Activated naive CD8-positive, alpha-beta T cell treated with anti-CD3 and anti-CD28 coated beads, Interleukin-2, amount 10 ng/mL, durations not matched to agents 7 days and 5 days (primary cell): ENCODE measurements at regions not wholly inside any gene's neighbourhood (a gene's known extent, or its start where the extent isn't known, plus 50 kb on each side); places are given as distances from the start of the nearest gene placed in this dataset.

Experiments used
- ATAC-seq: fragments of 150-1000 bp; cut with Tn5 transposase; one replicate; pipeline ENCODE4 v1.10.0; 2021; ENCODE audit warnings: low read depth, moderate library complexity
- POLR2A ChIA-PET: fragments of 350-600 bp; sonication (Branson Sonifier 250); formaldehyde crosslinking; loops from one replicate; lab custom pipeline; 2021; ENCODE audit warnings: antibody characterized with exemption; lab: Charles Lee
- DNase-seq: peaks from one replicate; pipeline ENCODE4 v3.0.0; 2021
- H3K27ac Mint-ChIP-seq: one replicate; pipeline ENCODE4 v1.8.0; 2022; ENCODE audit warnings: mild to moderate bottlenecking, mixed read lengths
- H3K27me3 Mint-ChIP-seq: one replicate; pipeline ENCODE4 v1.8.0; 2022; ENCODE audit warnings: mild to moderate bottlenecking, moderate library complexity, mixed read lengths
- H3K36me3 Mint-ChIP-seq: one replicate; pipeline ENCODE4 v1.8.0; 2021; ENCODE audit warnings: mild to moderate bottlenecking, mixed read lengths
- H3K4me1 Mint-ChIP-seq: one replicate; pipeline ENCODE4 v1.8.0; 2021; ENCODE audit warnings: mixed read lengths
- H3K4me3 Mint-ChIP-seq: one replicate; pipeline ENCODE4 v1.8.0; 2022; ENCODE audit warnings: mild to moderate bottlenecking, moderate library complexity, mixed read lengths
- H3K9me3 Mint-ChIP-seq: one replicate; pipeline ENCODE4 v1.8.0; 2021; ENCODE audit warnings: mixed read lengths

DNA sequence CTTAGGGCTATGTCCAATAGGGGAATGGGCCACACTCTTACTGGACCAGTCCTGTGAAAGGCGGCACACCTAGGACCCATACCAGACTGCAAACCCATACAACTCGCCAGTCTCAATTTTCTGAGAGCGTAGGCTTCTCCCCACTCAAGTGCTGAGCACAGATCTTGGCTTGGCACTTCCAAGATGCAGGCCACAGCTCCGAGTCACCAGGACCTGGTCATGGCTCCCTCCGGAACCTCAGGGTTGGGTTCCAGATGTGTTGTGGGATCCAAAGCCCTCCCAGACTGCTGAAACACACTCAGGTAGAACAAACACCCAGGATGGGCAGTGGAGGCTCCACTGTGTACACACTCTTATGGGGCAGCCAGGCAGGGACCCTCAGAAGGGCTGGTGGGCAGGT is 103.3 kb downstream of the TMEM144 start:
- H3K4me1 Mint-ChIP-seq: no peaks in the 10 kb centered on the region
- no peak overlapping the region for H3K27ac Mint-ChIP-seq
- ATAC-seq (no peak), DNase-seq (no peak)
- no peaks in the 10 kb centered on the region for H3K36me3 Mint-ChIP-seq
- POLR2A ChIA-PET: no interaction called here
- H3K4me3 Mint-ChIP-seq: no peak overlapping the region
- H3K9me3 Mint-ChIP-seq: no peaks in the 10 kb centered on the region
- H3K27me3 Mint-ChIP-seq: no peaks in the 10 kb centered on the region

DNA sequence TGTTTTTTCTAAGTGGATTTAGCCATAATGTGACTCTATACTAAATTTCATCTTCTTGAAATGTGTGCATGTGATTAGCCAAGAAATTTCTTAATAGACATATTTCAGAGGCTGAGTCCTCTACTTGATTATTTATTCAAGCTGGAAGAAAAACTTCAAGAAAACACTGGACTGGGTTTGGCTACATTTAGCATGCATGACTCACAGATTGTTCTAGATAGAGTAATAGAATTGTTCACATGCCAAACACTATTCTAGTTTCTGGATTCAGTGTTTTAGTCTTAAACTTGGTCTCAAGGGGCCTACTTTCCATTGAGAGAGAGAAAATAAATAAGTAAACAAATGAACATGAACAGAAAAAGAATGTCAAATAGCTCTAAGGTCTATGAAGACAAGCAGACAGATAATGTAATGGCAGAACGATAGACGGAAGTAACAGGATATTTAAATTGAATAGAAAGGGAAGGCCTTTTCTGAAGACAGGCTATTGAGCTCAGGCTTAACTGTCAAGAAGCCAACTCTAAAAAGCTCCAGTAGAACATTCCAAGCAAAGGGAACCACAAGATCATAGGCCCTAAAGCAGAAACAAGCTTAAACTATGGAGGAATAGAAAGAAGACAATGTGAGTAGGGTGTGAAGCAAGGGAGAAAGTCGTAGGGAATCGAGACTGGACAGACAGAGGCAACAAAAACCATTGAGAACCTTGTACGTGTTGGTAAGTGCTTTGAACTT is 104.6 kb downstream of the TMEM144 start:
- no peak for ATAC-seq
- no peak for DNase-seq

DNA sequence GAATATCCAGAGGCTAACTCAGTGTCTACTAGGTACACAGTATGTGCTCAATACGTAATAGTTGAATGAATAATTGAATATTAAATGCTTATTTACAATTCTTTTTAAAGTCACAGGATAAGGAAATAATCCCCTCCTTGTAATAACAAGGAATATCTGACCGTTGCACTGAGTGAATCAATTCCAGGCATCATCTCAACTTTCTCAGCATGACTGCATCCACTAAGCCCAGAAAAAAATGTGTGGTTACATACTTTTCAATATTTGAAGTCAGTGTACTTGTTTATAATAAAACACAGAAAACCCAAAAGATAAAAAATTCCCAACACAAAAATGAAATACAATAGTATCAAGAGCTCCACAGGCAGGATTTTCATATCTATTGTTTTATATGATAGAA is 105.4 kb downstream of the TMEM144 start:
- Mint-ChIP-seq H3K27me3 (no peaks in the 10 kb centered on the region), H3K36me3 (no peaks in the 10 kb centered on the region), H3K4me1 (no peaks in the 10 kb centered on the region), H3K27ac (no peak overlapping the region), H3K9me3 (no peaks in the 10 kb centered on the region), H3K4me3 (no peak overlapping the region)
- ATAC-seq: no peak
- DNase-seq: no peak
- POLR2A ChIA-PET: no interaction called here

More for the DNA sequence above, 104.6 kb downstream of the TMEM144 start:
- Mint-ChIP-seq H3K9me3 (no peaks in the 10 kb centered on the region), H3K27me3 (no peaks in the 10 kb centered on the region), H3K36me3 (no peaks in the 10 kb centered on the region), H3K4me3 (no peak overlapping the region), H3K4me1 (no peaks in the 10 kb centered on the region), H3K27ac (no peak overlapping the region)
- POLR2A ChIA-PET: no interaction called here

DNA sequence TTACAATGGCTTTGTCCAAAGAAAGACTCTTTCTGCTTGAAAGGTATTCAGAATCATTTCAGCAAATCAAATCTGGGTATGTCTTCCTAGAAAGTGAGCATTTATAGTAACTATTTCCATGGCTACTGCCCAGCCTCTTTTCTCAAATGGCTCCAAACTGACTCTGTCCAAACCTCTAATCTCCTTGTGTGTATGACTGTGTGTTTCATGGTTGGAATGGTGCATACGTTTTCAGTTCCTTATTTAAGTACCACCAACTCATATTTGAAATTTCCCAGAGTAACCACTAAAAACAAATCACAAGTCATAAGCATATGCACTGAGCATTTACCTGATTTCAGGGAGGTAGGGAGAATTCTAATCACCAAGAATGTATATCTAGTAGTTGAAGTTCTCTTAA is 106.0 kb downstream of the TMEM144 start:
- Mint-ChIP-seq H3K27me3 (no peaks in the 10 kb centered on the region), H3K27ac (no peak overlapping the region), H3K36me3 (no peaks in the 10 kb centered on the region), H3K4me1 (no peaks in the 10 kb centered on the region), H3K4me3 (no peak overlapping the region), H3K9me3 (no peaks in the 10 kb centered on the region)
- DNase-seq (no peak), ATAC-seq (no peak)
- POLR2A ChIA-PET: no interaction called here

DNA sequence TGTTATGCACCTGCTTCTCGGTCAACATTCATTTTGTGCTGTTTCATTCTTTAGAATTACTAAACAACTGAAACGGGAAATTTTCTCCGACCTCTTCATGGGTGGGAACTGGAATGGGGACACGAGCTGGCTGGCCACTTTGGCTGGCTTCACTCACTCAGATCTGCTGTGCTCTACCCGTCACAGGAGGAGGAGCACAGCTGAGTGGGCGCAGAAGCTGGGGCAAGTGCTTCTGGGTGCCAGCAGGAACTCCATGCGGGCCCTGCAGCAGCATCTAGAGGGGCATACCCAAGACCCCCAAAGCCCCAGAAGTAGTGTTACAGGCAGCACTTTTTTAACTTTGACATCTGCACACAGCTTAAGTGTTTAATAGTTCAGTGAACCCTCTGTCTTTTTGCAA is 109.6 kb downstream of the TMEM144 start:
- H3K27me3 Mint-ChIP-seq: no peaks in the 10 kb centered on the region
- ATAC-seq (no peak), DNase-seq (no peak)
- no peaks in the 10 kb centered on the region for H3K36me3 Mint-ChIP-seq
- no peak overlapping the region for H3K4me3 Mint-ChIP-seq
- H3K9me3 Mint-ChIP-seq: no peaks in the 10 kb centered on the region
- no peak overlapping the region for H3K27ac Mint-ChIP-seq
- POLR2A ChIA-PET: no interaction called here
- no peaks in the 10 kb centered on the region for H3K4me1 Mint-ChIP-seq

DNA sequence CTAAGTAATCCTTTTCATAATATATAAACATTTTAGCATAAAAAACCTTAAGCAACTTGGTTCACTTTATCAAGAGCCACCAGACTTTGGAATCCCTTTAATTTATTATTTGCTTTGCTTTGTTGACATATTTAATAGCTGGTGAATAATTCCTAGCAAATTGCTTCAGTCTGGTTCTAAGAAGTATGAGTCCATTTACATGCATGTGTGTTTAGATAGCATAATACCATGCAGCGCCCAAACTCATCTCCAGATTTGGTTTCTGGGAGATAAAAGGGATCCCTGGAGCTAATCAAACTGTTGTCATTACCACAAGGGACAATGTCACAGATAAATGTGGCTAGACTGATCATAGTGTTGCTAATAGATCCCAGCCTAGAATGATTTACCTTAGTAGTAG is 111.8 kb downstream of the TMEM144 start:
- Mint-ChIP-seq H3K9me3 (no peaks in the 10 kb centered on the region), H3K4me3 (no peak overlapping the region), H3K27ac (no peak overlapping the region), H3K36me3 (no peaks in the 10 kb centered on the region), H3K4me1 (no peaks in the 10 kb centered on the region), H3K27me3 (no peaks in the 10 kb centered on the region)
- POLR2A ChIA-PET: no interaction called here
- DNase-seq (no peak), ATAC-seq (no peak)

DNA sequence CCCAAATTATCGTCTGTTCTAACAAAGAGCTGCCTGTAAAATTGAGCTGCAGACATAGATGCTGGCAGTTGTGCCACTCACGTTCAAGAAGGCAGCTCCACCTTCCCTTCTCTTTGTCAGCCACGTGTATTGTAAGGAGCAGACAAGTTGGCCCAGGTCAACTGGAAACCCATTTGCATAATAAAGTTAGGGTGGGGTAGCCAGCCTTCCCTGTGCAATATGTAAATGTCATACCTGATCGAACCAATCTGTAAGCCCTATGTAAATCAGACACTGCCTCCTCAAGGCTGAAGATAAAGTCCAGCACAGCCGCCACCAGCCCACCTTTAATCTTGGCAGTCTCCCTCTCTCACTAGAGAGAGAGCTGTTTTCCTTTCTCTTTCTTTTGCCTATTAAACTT is 117.2 kb downstream of the TMEM144 start:
- Mint-ChIP-seq H3K27me3 (no peaks in the 10 kb centered on the region), H3K4me1 (no peaks in the 10 kb centered on the region), H3K27ac (no peak overlapping the region), H3K36me3 (no peaks in the 10 kb centered on the region), H3K4me3 (no peak overlapping the region), H3K9me3 (no peaks in the 10 kb centered on the region)
- ATAC-seq (no peak), DNase-seq (no peak)
- POLR2A ChIA-PET: no interaction called here

DNA sequence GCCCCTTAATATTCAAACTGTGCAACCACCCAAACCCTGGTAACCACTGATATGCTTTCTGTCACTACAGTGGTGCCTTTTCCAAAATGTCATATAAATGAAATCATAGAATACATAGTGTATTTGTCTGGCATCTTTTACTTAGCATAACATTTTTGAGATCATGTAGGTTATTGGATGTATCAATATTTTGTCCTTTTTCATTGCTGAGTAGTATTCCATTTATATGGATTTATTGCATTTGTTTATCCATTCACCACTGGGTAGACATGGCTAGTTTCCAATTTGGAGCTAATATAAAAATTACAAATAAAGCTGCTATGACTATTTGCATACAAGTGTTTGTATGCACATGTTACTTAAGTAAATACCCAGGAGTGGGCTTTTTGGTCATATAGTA is 121.6 kb downstream of the TMEM144 start:
- DNase-seq (no peak), ATAC-seq (no peak)
- POLR2A ChIA-PET: no interaction called here
- Mint-ChIP-seq H3K27ac (no peak overlapping the region), H3K9me3 (no peaks in the 10 kb centered on the region), H3K36me3 (no peaks in the 10 kb centered on the region), H3K4me3 (no peak overlapping the region), H3K4me1 (no peaks in the 10 kb centered on the region), H3K27me3 (no peaks in the 10 kb centered on the region)

DNA sequence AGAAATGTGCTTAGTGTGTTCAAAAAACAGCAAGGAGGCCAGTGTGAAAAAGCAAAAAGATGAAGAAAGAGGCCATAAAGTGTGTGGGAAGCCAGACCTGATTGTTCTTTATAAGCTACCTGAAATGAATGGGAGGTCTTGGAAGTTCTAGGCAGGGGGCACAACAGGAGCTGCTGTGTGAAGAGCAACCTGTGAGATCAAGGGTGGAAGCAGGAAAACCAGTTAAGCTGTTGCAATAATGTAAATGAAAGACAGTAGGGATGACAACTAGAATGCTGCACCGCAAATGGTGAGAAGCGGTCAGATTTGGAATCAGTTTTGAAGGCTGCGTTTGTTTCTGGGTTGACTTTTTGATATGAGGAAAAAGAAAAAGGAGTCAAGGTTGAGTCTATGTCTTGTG is 123.5 kb downstream of the TMEM144 start:
- POLR2A ChIA-PET: no interaction called here
- no peaks in the 10 kb centered on the region for H3K4me1 Mint-ChIP-seq
- no peaks in the 10 kb centered on the region for H3K36me3 Mint-ChIP-seq
- H3K4me3 Mint-ChIP-seq: no peak overlapping the region
- no peaks in the 10 kb centered on the region for H3K9me3 Mint-ChIP-seq
- no peak overlapping the region for H3K27ac Mint-ChIP-seq
- H3K27me3 Mint-ChIP-seq: no peaks in the 10 kb centered on the region
- no peak for ATAC-seq
- no peak for DNase-seq

DNA sequence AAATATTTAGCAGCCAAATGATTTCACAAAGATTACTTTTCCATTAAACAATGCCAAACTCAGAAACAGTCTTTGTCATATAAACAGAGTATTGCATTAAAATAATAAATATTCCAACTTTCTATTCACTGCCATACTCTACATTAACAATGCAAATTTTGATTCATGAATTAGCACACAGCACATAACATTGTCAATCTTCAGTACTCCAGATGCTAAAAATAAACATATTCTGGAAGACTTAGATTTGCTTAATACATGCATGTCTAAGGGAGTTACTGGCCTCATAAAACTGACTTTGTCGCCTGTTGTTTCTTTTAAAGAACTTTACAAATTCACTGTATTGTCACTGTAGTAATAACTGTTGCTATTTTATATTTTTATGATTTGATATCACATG is 131.6 kb downstream of the TMEM144 start:
- no peaks in the 10 kb centered on the region for H3K4me1 Mint-ChIP-seq
- H3K36me3 Mint-ChIP-seq: no peaks in the 10 kb centered on the region
- no peak overlapping the region for H3K4me3 Mint-ChIP-seq
- H3K27ac Mint-ChIP-seq: no peak overlapping the region
- no peaks in the 10 kb centered on the region for H3K9me3 Mint-ChIP-seq
- DNase-seq: no peak
- POLR2A ChIA-PET: no interaction called here
- H3K27me3 Mint-ChIP-seq: no peaks in the 10 kb centered on the region
- ATAC-seq: no peak

DNA sequence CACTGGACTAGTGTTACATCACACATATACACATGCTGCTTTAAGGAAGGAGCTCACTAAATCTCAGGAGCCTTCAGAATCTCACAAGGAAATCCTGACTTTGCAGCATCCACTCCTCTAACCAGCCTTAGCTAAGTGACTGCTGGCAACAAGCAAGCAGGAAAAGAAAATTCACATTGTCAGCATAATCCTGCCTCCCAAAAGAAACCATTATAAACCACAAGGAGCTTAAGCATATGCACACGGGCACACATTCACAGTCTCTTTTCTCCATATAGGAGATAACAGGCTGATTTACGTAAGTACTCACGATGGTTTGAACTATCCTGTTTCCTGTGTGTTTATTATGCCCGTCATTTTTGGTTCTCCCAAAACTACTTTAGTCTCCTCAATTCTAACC is 136.3 kb downstream of the TMEM144 start:
- Mint-ChIP-seq H3K9me3 (no peaks in the 10 kb centered on the region), H3K4me3 (no peak overlapping the region), H3K27me3 (no peaks in the 10 kb centered on the region), H3K4me1 (no peaks in the 10 kb centered on the region), H3K27ac (no peak overlapping the region), H3K36me3 (no peaks in the 10 kb centered on the region)
- POLR2A ChIA-PET: no interaction called here
- DNase-seq (no peak), ATAC-seq (no peak)

DNA sequence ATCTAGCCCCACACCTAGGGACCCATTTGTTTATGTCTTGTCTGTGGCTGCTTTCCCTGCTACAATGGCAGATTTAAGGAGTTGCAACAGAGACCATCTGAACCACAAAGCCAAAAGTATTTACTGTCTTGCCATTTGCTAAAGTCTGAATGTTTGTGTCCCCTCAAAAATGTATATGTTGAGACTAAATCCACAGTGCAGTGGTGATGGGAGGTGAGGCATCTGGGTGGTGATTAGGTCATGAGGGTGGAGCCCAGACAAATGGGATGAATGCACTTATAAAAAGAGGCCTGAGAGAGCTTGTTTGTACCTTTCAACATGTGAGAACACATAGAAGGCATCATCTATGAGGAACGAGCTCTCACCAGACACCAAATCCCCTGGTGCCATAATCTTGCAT is 137.3 kb downstream of the TMEM144 start:
- Mint-ChIP-seq H3K36me3 (no peaks in the 10 kb centered on the region), H3K27me3 (no peaks in the 10 kb centered on the region), H3K4me3 (no peak overlapping the region), H3K4me1 (no peaks in the 10 kb centered on the region), H3K27ac (no peak overlapping the region), H3K9me3 (no peaks in the 10 kb centered on the region)
- POLR2A ChIA-PET: no interaction called here
- no peak for ATAC-seq
- no peak for DNase-seq

DNA sequence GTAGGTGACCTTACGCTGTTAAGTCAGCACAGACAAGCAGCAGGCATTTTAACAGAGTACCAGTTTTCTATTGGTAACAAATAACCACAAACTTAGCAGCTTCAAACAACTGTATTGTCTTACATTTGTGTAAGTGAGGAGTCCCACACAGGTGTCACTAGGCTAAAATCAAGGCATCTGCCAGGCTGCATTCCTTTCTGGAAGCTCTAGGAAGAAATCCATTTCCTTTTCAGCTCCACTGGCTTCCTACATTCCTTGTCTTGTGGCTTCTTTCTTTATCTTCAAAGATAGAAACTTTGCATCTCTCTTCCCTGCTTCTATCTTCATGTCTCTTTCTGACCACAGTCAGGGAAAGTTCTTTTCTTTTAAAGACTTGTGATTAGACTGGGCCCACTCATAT is 139.9 kb downstream of the TMEM144 start:
- ATAC-seq (no peak), DNase-seq (no peak)
- H3K4me3 Mint-ChIP-seq: no peak overlapping the region
- no peaks in the 10 kb centered on the region for H3K4me1 Mint-ChIP-seq
- POLR2A ChIA-PET: no interaction called here
- H3K9me3 Mint-ChIP-seq: no peaks in the 10 kb centered on the region
- H3K27ac Mint-ChIP-seq: no peak overlapping the region
- no peaks in the 10 kb centered on the region for H3K27me3 Mint-ChIP-seq
- no peaks in the 10 kb centered on the region for H3K36me3 Mint-ChIP-seq

DNA sequence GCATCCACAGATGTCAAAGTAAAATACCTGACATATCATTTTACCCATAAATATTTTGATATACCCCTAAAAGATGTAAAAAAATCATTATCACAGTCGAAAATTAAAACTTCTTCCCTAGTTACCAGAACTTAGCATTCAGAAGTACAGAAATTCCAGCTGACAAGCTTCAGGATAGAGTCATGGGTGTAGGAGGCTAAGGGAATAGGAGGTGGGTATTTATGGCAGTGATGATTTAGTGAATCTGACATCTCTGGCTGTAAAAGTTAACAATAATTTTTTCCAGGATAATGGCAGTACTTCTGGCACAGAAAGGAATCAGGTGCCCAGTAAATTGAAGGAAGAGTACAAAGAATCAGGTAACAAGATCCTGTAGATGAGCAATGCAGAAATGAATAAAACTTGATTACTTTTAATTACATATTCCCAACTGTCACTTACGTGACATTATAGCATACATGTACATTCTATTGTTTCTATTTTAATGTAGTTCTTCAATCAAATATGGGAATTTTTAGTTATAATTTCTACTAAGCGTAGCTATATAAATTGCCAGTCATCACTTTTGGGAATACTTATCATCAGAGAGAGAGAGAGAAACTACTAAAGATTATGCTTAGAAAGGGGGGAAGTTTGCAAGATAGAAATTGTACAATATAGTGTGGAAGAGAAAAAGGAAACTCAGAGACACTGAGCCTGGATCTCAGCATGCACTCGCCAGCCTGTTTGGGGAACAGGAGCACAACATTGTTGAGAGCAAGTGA is 143.4 kb downstream of the TMEM144 start:
- DNase-seq: no peak
- no peaks in the 10 kb centered on the region for H3K27me3 Mint-ChIP-seq
- no peak overlapping the region for H3K4me3 Mint-ChIP-seq
- H3K9me3 Mint-ChIP-seq: no peaks in the 10 kb centered on the region
- POLR2A ChIA-PET: no interaction called here
- ATAC-seq: no peak
- H3K36me3 Mint-ChIP-seq: no peaks in the 10 kb centered on the region
- no peaks in the 10 kb centered on the region for H3K4me1 Mint-ChIP-seq
- H3K27ac Mint-ChIP-seq: no peak overlapping the region
